ENCODE measurements at regions not wholly inside any gene's neighbourhood (a gene's known extent, or its start where the extent isn't known, plus 50 kb on each side); places are given as distances from the start of the nearest gene placed in this dataset.

DNA sequence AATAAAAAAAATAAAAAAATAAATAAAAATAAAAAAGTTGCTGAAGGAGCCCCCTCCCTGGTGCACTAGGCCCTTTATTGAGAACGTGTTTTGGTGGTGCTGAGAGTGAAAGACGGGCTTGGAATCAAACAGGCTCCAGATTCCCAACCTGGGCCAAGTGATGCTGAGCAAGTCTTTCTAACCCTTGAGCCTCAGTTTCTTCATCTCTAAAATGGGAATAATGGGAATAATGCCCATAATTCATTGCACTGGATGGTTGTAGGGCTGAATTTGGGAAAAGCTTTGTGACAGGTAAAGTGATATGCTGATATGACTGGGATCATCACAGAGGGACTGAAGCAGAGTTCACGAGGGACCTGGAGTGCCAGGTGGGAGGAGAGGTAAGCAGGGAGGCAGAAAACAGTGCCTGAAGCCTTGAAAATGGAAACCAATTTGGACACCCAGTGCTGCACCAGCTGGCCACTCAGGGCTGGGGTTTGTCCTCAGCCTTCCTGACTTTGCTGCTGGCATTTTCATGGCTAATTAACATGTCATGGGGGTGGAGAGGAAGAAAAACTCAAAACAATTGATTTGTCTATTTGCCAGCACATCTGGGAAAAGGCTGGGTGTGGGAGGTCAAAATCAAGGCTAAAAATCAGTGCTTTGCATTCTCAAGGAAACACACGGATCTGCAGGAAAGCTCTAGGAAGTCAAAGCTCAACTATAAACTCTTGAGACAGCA, 241.3 kb downstream of the LOXHD1 start:
- no peak for DNase-seq

DNA sequence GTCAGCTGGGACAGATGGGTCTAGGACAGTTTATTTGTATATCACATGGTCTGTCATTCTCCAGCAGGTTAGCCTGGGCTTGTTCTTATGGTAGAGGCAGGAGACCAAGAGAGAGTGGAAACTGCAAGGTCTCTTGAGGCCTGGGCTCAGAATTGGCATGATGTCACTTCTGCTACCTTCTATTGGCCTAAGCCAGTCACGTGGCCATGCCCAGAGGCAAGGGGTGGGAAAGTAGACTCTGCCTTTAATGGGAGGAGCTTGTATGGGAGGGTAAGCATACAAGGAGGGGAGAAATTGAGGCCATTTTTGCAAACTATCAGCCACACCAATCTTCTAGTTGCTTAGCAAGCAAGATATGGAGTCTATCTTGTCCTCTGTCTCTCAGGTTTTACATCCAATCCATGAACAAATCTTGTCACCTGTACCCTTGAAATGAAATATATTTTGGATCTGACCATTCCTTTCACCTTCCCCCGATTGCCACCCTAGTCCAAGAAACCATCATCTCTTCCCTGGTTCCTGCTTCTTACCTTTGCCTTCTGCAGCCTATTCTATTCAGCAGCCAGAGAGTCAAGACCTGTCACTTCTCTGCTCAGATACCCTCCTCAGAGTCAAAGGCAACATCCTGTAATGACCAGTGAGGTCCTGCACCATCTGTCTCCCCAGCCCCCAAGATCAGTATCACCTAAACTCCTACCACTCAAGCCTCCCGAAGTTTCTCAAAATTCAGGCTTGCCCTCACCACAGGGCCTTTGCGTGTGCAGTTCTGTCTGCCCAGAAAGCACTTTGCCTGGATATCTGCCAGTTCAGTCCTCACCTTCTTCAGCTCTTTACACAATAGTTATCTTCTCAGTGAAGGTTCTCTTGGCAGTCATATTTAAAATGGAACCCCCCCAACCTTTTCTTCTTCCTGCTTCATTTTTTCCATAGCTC, 240.0 kb downstream of the LOXHD1 start:
- no peak for DNase-seq

DNA sequence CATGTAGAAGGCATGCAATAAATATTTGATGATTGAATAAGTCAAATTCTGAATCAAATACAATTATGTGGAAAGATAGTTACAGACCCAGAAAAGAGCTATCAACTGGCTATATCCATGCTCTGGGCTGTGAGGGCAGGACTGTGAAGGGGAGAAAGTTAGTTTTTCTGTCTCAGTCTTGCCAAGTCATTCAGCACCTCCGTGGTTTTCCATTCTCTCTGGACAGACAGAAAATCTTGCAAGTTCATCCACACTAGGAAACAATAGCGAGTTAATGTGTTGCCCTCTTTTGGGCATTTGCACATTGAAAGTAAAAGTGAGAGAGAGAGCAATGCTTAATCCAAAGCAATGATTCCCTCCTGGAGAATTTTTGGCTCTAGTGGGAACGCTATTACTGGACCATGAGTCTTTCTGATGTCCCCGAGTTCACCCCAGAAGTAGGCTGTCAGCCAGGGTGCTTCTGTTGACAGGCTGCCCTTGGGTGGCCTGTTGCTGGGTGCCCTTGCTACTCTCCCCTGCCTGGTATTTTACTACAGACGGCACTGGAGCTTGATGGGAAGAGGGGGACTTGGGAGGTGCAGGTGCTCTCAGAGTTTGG, 238.3 kb downstream of the LOXHD1 start:
- no peak for DNase-seq

DNA sequence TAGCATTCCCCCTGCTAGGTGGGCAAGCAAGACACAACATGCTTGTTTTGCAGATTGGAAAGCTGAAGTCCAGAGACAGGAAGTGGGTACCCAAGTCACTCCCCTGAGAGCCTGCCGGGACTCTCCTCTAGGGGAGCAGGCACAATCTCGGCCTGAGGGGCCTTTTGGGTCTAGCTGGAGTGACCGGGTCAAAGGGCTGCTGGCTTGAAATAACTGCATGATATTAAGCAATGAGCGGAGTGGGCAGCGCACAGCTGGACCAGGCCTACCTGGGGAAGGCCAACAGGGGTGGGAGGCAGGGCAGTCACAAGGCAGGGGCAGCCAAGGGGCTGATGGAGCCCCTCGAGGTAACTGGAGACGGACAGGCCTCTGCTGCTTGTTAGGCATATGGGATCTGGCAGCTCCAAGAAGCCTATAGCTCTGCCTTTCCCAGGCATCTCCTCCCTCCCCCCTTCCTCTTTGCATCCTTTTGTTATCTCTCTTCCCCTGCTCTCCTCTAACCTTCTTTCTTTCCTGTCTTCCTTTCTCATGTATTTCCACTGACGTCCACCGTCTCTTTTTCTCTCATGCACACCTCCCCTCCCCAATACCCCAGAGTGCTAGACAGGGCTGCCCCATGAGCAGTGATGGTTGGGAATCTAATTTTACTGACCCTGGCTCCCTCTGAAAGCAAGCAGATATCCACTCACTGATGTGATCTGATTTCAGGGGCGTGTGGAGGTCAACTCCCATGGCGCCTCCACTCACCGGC, 237.5 kb downstream of the LOXHD1 start:
- DNase-seq: no peak

DNA sequence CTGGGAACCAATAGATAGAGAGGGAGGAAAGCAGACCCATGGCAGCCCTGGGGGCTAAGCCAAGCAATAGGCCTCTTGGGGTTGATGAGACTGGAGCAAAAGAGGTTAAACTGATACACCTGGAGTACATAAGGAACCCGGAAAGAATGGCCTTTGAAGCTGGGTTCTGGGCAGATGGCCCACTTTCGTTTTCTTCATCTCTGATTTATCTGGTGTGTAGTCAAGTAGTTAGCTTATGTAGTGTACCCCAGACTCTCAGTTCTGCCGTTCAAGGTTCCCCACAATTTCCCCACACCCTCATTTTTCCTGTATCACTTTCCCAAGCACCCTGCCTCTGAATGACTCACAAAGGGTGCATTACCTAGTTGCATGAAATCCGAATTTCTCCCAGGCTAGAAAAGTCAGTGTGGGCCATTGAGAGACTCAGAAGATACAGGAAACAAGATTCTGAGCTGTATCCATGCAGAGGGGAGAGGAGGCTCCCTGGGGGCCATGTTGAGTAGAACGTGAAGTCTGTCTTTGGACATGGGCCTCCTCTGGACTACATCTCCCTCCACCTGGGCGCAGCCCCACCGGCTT, 235.0 kb downstream of the LOXHD1 start:
- DNase-seq: no peak

DNA sequence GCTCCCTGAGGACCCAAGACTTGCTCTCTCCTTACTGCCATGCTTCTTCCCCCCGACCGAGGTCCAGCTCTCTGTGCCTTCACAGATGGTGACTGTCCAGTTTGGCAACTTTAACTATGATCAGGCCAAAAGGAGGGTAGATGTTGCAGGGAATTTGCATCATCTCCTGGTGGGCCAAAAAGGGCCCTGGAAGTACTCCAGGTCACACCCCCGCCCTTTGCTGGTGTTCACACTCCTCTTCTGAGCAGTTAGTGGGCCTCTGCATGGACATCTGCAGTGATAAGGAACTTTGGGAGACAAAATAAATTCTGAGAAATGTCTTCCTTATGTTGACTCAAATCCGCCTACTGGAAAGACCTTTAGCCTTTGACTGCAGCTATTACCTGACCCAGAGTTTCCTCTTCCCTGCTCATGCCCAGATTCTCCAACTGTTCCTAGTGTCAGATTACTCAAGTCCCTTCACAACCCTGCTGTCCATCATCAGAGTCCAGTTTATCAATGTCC, 234.4 kb downstream of the LOXHD1 start:
- DNase-seq: no peak

DNA sequence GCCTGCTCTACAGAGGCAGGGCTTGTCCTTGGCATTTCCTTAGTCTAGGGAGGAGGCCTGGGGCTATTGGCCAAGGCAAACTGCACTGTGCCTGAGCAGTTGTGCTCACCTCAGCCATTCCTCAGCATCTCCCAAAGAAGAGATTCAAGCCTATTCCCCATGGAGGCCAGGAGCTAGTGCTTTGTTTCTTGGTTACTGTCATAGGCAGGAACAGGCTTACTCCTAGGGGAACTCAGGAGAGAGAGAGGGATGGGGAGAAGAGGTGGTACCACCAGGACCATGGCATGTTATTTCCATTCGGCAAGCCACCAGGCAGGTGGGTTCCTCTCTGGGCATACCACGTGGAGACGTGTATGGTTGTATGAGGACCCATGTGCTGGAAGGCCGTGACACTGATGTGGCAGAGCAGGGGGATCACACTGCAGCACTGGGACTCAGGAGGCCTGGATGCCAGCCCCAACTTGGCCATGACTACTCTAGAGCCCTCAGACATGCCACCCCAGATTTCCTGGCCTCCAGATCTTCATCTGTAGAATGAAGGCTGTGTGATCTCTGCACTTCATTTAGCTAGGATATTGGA, 233.7 kb downstream of the LOXHD1 start:
- DNase-seq: no peak

DNA sequence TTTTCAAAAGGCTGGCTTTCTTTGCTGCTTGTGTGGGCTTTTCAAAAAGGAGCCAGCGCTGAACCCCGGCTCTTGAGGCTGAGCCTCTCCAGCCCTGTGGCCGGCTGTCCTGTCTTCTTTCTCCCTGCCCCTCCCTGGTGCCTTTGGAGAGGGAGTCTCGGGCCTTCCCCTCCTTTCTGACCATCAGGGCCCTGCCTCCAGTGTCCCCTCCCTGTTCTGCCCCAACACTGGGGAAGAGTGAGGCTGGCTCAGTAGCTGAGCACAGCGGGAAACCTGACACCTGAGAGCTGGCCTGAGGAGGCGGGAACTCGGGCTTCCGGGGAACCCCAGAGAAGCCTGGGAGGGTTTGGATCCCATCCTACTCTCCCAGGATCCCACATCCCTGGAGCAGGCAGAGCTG, 232.1 kb downstream of the LOXHD1 start:
- no peak for DNase-seq

DNA sequence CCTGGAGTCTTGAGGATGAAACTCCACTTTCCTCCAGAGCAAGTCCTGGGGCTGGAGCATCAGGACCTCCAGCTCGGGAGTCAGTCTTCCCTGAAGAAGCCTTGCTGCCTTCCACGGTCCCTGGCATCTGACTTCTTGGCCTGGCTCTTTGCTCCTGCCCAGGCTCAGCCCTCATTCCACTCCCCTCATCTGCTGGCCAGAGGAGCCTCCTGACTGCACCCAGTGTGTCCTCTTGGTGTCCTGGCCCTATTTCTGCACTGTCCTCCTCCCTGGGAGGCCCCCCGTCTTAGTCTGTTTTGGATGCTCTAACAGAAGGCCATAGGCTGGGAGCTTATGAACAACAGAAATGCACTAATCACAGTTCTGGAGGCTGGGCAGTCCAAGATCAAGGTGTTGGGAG, 231.5 kb downstream of the LOXHD1 start:
- no peak for DNase-seq

DNA sequence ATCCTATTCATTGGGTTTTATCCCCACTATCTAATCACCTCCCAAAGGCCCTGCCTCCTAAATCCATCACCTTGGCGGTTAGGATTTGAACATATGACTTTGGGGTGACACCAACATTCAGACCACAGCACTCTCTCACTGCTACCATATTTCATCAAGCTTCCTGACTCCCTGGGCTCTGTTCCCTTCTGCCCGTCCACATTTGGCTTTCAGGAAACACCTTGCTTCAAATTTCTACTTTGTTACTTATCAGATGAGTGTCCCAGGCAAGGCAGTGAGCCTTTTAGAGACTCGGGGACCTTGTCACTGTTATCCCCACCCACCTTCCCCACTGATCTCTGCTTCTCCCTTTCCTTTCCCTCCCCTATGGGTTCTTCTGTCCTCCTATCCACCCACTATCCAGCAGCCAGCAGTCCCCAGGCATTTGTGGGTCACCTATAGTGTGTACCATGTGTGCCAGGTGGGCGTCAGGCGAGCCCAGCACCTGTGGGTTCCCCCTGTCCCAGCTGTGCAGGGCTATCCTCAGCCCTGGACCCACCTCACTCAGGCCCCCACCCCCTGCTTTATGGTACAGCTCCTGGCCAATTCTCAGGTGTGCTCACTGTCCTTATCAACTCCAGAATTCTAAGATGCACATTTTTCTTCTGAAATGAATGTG, 230.9 kb downstream of the LOXHD1 start:
- DNase-seq: no peak

DNA sequence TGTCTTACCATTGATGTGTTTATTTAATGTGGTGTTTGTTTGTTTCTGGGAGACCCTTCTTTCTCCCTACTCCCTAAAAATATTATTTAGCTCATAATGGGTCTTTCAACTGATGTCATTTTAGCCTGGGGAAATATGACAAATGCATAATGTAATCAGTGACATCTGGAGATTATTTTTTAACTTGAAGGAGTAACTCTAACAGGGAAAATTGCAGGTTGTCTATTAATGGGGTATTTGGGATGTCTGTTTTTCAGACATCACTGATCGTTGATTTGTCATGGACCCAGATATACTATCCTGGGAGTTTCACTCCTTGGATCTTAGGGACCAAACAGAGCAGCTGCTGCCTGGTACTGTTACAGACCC, 230.4 kb downstream of the LOXHD1 start:
- DNase-seq: no peak

Data from activated CD4-positive, CD25-positive, alpha-beta regulatory T cell (primary cell).